Keratinocyte (primary cell): ENCODE measurements at regions not wholly inside any gene's neighbourhood (a gene's known extent, or its start where the extent isn't known, plus 50 kb on each side); places are given as distances from the start of the nearest gene placed in this dataset.
"Not testable (repeated sequence)": the region's sequence is repeated elsewhere in the genome, so short reads cannot be mapped to it uniquely, and the experiment has no call there.

Experiments
- EZH2 ChIP-seq: IDR thresholded peaks from one replicate; pipeline ENCODE4 v1.6.1; 2012; ENCODE audit warnings: inconsistent platforms, mild to moderate bottlenecking, low read length, moderate library complexity
- TF ChIP-seq, protein P1 (sequence below), 3 experiments: IDR thresholded peaks in 1 of 3; conservative IDR thresholded peaks in 1 of 3; optimal IDR thresholded peaks in 1 of 3; 2 replicates in 2 of 3; 3 replicates in 1 of 3; pipeline versions ENCODE3 to v1.5.1; 2011; ENCODE audit warnings: low read length in 3 of 3, mild to moderate bottlenecking in 3 of 3, moderate library complexity in 2 of 3, control low read depth in 1 of 3, inconsistent platforms in 1 of 3; ENCODE audit not compliant: insufficient read depth in 2 of 3; ENCODE audit errors: extremely low read depth in 1 of 3

GRCh38 chr21:6468331-6468860 lies 4053.0 kb upstream of the TPTE start:
- TF ChIP-seq, protein P1, sequence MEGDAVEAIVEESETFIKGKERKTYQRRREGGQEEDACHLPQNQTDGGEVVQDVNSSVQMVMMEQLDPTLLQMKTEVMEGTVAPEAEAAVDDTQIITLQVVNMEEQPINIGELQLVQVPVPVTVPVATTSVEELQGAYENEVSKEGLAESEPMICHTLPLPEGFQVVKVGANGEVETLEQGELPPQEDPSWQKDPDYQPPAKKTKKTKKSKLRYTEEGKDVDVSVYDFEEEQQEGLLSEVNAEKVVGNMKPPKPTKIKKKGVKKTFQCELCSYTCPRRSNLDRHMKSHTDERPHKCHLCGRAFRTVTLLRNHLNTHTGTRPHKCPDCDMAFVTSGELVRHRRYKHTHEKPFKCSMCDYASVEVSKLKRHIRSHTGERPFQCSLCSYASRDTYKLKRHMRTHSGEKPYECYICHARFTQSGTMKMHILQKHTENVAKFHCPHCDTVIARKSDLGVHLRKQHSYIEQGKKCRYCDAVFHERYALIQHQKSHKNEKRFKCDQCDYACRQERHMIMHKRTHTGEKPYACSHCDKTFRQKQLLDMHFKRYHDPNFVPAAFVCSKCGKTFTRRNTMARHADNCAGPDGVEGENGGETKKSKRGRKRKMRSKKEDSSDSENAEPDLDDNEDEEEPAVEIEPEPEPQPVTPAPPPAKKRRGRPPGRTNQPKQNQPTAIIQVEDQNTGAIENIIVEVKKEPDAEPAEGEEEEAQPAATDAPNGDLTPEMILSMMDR (optimal IDR thresholded peaks at IDR 0.05 in 1 of 3, IDR thresholded peaks at IDR 0.05 in 1 of 3, conservative IDR thresholded peaks at IDR 0.05 in 1 of 3; ENCODE audit: extremely low read depth in 1 of 3, insufficient read depth in 2 of 3, low read length in 3 of 3): not testable (repeated sequence)
- TF ChIP-seq EZH2: not testable (repeated sequence)
